Adrenal gland (tissue), 5 donors: ENCODE measurements at regions not wholly inside any gene's neighbourhood (a gene's known extent, or its start where the extent isn't known, plus 50 kb on each side); places are given as distances from the start of the nearest gene placed in this dataset.

Experiments
- POLR2A ChIP-seq, 2 donors: fragments of 450-650 bp; IDR thresholded peaks; one replicate each; pipeline ENCODE4 v1.6.1; 2017; ENCODE audit warnings: antibody characterized with exemption in 2 of 2, mild to moderate bottlenecking in 2 of 2, moderate library complexity in 1 of 2
- TF ChIP-seq, protein P1 (sequence below), 6 experiments: fragments of 450-650 bp in 4 of 6; fragments of 200-600 bp in 2 of 6; sonication (generic) in 1 of 6; IDR thresholded peaks; 1 replicate in 5 of 6; 2 replicates in 1 of 6; pipeline versions ENCODE4 v1.5.1 to v1.8.0; 2016 to 2021; ENCODE audit warnings: antibody characterized with exemption in 6 of 6, mild to moderate bottlenecking in 2 of 6, moderate library complexity in 1 of 6
- donor health status: DM: no; HTN: no; CAD: no.

- TF ChIP-seq, protein P1, sequence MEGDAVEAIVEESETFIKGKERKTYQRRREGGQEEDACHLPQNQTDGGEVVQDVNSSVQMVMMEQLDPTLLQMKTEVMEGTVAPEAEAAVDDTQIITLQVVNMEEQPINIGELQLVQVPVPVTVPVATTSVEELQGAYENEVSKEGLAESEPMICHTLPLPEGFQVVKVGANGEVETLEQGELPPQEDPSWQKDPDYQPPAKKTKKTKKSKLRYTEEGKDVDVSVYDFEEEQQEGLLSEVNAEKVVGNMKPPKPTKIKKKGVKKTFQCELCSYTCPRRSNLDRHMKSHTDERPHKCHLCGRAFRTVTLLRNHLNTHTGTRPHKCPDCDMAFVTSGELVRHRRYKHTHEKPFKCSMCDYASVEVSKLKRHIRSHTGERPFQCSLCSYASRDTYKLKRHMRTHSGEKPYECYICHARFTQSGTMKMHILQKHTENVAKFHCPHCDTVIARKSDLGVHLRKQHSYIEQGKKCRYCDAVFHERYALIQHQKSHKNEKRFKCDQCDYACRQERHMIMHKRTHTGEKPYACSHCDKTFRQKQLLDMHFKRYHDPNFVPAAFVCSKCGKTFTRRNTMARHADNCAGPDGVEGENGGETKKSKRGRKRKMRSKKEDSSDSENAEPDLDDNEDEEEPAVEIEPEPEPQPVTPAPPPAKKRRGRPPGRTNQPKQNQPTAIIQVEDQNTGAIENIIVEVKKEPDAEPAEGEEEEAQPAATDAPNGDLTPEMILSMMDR (IDR thresholded peaks at IDR 0.05) = no peak
- no peak for TF ChIP-seq POLR2A (IDR thresholded peaks at IDR 0.05)
Observed at GRCh38 chr1:30619619-30620018, 103.8 kb downstream of the MATN1 start.
